HEK293 (cell line): ENCODE measurements at regions not wholly inside any gene's neighbourhood (a gene's known extent, or its start where the extent isn't known, plus 50 kb on each side); places are given as distances from the start of the nearest gene placed in this dataset.

ENCODE experiments used
- GLIS2 ChIP-seq: fragments of 450-650 bp; formaldehyde crosslinking; IDR thresholded peaks from 2 replicates; pipeline ENCODE4 v1.5.1; 2016; ENCODE audit warnings: missing biosample characterization, missing genetic modification characterization
- KLF1 ChIP-seq: fragments of 450-650 bp; formaldehyde crosslinking; IDR thresholded peaks from 2 replicates; pipeline ENCODE4 v1.5.1; 2016; ENCODE audit warnings: missing biosample characterization, missing genetic modification characterization
- OVOL3 ChIP-seq: fragments of 450-650 bp; formaldehyde crosslinking; IDR thresholded peaks from 2 replicates; pipeline ENCODE4 v1.5.1; 2016; ENCODE audit warnings: missing biosample characterization, missing genetic modification characterization
- RBAK ChIP-seq: fragments of 450-650 bp; formaldehyde crosslinking; IDR thresholded peaks from 2 replicates; pipeline ENCODE4 v1.5.1; 2016; ENCODE audit warnings: missing biosample characterization, missing genetic modification characterization
- REST ChIP-seq: fragments of 450-650 bp; formaldehyde crosslinking; IDR thresholded peaks from 2 replicates; pipeline ENCODE4 v1.5.1; 2016; ENCODE audit warnings: missing biosample characterization, missing genetic modification characterization
- SP3 ChIP-seq: fragments of 450-650 bp; formaldehyde crosslinking; IDR thresholded peaks from 2 replicates; pipeline ENCODE4 v1.5.1; 2016; ENCODE audit warnings: missing biosample characterization, missing genetic modification characterization
- ZBTB8A ChIP-seq: fragments of 450-650 bp; formaldehyde crosslinking; IDR thresholded peaks from 2 replicates; pipeline ENCODE4 v1.5.1; 2016; ENCODE audit warnings: missing biosample characterization, missing genetic modification characterization
- ZFP41 ChIP-seq: fragments of 450-650 bp; formaldehyde crosslinking; IDR thresholded peaks from 2 replicates; pipeline ENCODE4 v1.5.1; 2016; ENCODE audit warnings: missing biosample characterization, missing genetic modification characterization, borderline replicate concordance
- ZNF133 ChIP-seq: fragments of 450-650 bp; formaldehyde crosslinking; IDR thresholded peaks from 2 replicates; pipeline ENCODE4 v1.5.1; 2016; ENCODE audit warnings: missing biosample characterization, missing genetic modification characterization
- ZNF146 ChIP-seq: fragments of 450-650 bp; formaldehyde crosslinking; IDR thresholded peaks from 2 replicates; pipeline ENCODE4 v1.5.1; 2016; ENCODE audit warnings: missing biosample characterization, missing genetic modification characterization
- ZNF155 ChIP-seq: fragments of 450-650 bp; formaldehyde crosslinking; IDR thresholded peaks from 2 replicates; pipeline ENCODE4 v1.5.1; 2016; ENCODE audit warnings: missing biosample characterization, missing genetic modification characterization
- ZNF16 ChIP-seq: fragments of 450-650 bp; formaldehyde crosslinking; IDR thresholded peaks from 2 replicates; pipeline ENCODE4 v1.5.1; 2016; ENCODE audit warnings: low read depth, missing biosample characterization, missing genetic modification characterization
- ZNF174 ChIP-seq: fragments of 450-650 bp; formaldehyde crosslinking; IDR thresholded peaks from 2 replicates; pipeline ENCODE4 v1.5.0; 2017; ENCODE audit warnings: missing biosample characterization, mild to moderate bottlenecking, missing genetic modification characterization
- ZNF2 ChIP-seq: fragments of 450-650 bp; formaldehyde crosslinking; IDR thresholded peaks from 2 replicates; pipeline ENCODE4 v1.5.1; 2016; ENCODE audit warnings: missing biosample characterization, missing genetic modification characterization
- ZNF202 ChIP-seq: fragments of 450-650 bp; formaldehyde crosslinking; IDR thresholded peaks from 2 replicates; pipeline ENCODE4 v1.5.1; 2016; ENCODE audit warnings: missing biosample characterization, missing genetic modification characterization, borderline replicate concordance
- ZNF350 ChIP-seq: fragments of 450-650 bp; formaldehyde crosslinking; IDR thresholded peaks from 2 replicates; pipeline ENCODE4 v1.5.0; 2017; ENCODE audit warnings: missing biosample characterization, mild to moderate bottlenecking, missing genetic modification characterization
- ZNF354C ChIP-seq: fragments of 450-650 bp; formaldehyde crosslinking; IDR thresholded peaks from 2 replicates; pipeline ENCODE4 v1.5.1; 2016; ENCODE audit warnings: missing biosample characterization, missing genetic modification characterization, low read depth, borderline replicate concordance
- ZNF37A ChIP-seq: fragments of 450-650 bp; IDR thresholded peaks from 2 replicates; pipeline ENCODE4 v1.5.1; 2018; ENCODE audit warnings: missing biosample characterization, missing genetic modification characterization
- ZNF416 ChIP-seq: fragments of 450-650 bp; formaldehyde crosslinking; IDR thresholded peaks from 2 replicates; pipeline ENCODE4 v1.5.1; 2016; ENCODE audit warnings: missing biosample characterization, missing genetic modification characterization
- ZNF433 ChIP-seq: fragments of 450-650 bp; formaldehyde crosslinking; IDR thresholded peaks from 2 replicates; pipeline ENCODE4 v1.5.1; 2016; ENCODE audit warnings: missing biosample characterization, missing genetic modification characterization, low read depth
- ZNF571 ChIP-seq: fragments of 450-650 bp; formaldehyde crosslinking; IDR thresholded peaks from 2 replicates; pipeline ENCODE4 v1.5.0; 2017; ENCODE audit warnings: missing biosample characterization, missing genetic modification characterization
- ZNF585B ChIP-seq: fragments of 450-650 bp; formaldehyde crosslinking; IDR thresholded peaks from 2 replicates; pipeline ENCODE4 v1.5.1; 2016; ENCODE audit warnings: missing biosample characterization, missing genetic modification characterization
- ZNF677 ChIP-seq: fragments of 450-650 bp; IDR thresholded peaks from 2 replicates; pipeline ENCODE4 v1.5.0; 2018; ENCODE audit warnings: missing biosample characterization, mild to moderate bottlenecking, missing genetic modification characterization, moderate library complexity
- ZNF701 ChIP-seq: fragments of 450-650 bp; formaldehyde crosslinking; IDR thresholded peaks from 2 replicates; pipeline ENCODE4 v1.5.1; 2016; ENCODE audit warnings: missing biosample characterization, missing genetic modification characterization
- ZNF704 ChIP-seq: fragments of 450-650 bp; formaldehyde crosslinking; IDR thresholded peaks from 2 replicates; pipeline ENCODE4 v1.5.1; 2016; ENCODE audit warnings: missing biosample characterization, missing genetic modification characterization
- TF ChIP-seq, protein P1 (sequence below): fragments of 450-650 bp; formaldehyde crosslinking; IDR thresholded peaks from 2 replicates; pipeline ENCODE4 v1.5.1; 2016; ENCODE audit warnings: missing biosample characterization, missing genetic modification characterization
- TF ChIP-seq, protein P2 (sequence below): fragments of 450-650 bp; formaldehyde crosslinking; IDR thresholded peaks from 2 replicates; pipeline ENCODE4 v1.5.1; 2016; ENCODE audit warnings: missing biosample characterization, missing genetic modification characterization
- TF ChIP-seq, protein P3 (sequence below): fragments of 450-650 bp; formaldehyde crosslinking; IDR thresholded peaks from 2 replicates; pipeline ENCODE4 v1.5.0; 2017; ENCODE audit warnings: missing biosample characterization, missing genetic modification characterization, borderline replicate concordance
- TF ChIP-seq, protein P4 (sequence below): fragments of 450-650 bp; formaldehyde crosslinking; IDR thresholded peaks from 2 replicates; pipeline ENCODE4 v1.5.1; 2016; ENCODE audit warnings: missing biosample characterization, missing genetic modification characterization

- TF ChIP-seq SP3 (tag by site-specific recombination) (0 out of 2 replicates have a peak, but pooled peaks have one; percentile 44), ZNF433 (tag by site-specific recombination) (no peak), ZNF16 (no peak; the same call in 1 of the 2 replicates), KLF1 (no peak), ZNF133 (tag by site-specific recombination) (no peak), ZNF571 (tag by site-specific recombination) (no peak), ZNF2 (tag by site-specific recombination) (peak; percentile 90), GLIS2 (tag by site-specific recombination) (no peak), OVOL3 (tag by site-specific recombination) (no peak), ZNF350 (tag by site-specific recombination) (no peak; the same call in 1 of the 2 replicates), ZNF146 (no peak), ZNF585B (tag by site-specific recombination) (0 out of 2 replicates have a peak, but pooled peaks have one; percentile 13), REST (tag by site-specific recombination) (no peak), ZFP41 (tag by site-specific recombination) (no peak), ZNF677 (tag by site-specific recombination) (no peak), ZNF704 (tag by site-specific recombination) (no peak), ZNF701 (tag by site-specific recombination) (no peak), ZNF354C (tag by site-specific recombination) (no peak), ZNF37A (no peak), ZNF155 (peak; percentile 73; the same call in 1 of the 2 replicates), ZNF202 (no peak), ZNF174 (tag by site-specific recombination) (no peak), RBAK (tag by site-specific recombination) (no peak), ZBTB8A (tag by site-specific recombination) (no peak), ZNF416 (no peak)
- TF ChIP-seq, protein P1, sequence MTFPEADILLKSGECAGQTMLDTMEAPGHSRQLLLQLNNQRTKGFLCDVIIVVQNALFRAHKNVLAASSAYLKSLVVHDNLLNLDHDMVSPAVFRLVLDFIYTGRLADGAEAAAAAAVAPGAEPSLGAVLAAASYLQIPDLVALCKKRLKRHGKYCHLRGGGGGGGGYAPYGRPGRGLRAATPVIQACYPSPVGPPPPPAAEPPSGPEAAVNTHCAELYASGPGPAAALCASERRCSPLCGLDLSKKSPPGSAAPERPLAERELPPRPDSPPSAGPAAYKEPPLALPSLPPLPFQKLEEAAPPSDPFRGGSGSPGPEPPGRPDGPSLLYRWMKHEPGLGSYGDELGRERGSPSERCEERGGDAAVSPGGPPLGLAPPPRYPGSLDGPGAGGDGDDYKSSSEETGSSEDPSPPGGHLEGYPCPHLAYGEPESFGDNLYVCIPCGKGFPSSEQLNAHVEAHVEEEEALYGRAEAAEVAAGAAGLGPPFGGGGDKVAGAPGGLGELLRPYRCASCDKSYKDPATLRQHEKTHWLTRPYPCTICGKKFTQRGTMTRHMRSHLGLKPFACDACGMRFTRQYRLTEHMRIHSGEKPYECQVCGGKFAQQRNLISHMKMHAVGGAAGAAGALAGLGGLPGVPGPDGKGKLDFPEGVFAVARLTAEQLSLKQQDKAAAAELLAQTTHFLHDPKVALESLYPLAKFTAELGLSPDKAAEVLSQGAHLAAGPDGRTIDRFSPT (tag by site-specific recombination): no peak
- TF ChIP-seq, protein P2, sequence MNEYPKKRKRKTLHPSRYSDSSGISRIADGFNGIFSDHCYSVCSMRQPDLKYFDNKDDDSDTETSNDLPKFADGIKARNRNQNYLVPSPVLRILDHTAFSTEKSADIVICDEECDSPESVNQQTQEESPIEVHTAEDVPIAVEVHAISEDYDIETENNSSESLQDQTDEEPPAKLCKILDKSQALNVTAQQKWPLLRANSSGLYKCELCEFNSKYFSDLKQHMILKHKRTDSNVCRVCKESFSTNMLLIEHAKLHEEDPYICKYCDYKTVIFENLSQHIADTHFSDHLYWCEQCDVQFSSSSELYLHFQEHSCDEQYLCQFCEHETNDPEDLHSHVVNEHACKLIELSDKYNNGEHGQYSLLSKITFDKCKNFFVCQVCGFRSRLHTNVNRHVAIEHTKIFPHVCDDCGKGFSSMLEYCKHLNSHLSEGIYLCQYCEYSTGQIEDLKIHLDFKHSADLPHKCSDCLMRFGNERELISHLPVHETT (tag by site-specific recombination): peak; percentile 91
- TF ChIP-seq, protein P3, sequence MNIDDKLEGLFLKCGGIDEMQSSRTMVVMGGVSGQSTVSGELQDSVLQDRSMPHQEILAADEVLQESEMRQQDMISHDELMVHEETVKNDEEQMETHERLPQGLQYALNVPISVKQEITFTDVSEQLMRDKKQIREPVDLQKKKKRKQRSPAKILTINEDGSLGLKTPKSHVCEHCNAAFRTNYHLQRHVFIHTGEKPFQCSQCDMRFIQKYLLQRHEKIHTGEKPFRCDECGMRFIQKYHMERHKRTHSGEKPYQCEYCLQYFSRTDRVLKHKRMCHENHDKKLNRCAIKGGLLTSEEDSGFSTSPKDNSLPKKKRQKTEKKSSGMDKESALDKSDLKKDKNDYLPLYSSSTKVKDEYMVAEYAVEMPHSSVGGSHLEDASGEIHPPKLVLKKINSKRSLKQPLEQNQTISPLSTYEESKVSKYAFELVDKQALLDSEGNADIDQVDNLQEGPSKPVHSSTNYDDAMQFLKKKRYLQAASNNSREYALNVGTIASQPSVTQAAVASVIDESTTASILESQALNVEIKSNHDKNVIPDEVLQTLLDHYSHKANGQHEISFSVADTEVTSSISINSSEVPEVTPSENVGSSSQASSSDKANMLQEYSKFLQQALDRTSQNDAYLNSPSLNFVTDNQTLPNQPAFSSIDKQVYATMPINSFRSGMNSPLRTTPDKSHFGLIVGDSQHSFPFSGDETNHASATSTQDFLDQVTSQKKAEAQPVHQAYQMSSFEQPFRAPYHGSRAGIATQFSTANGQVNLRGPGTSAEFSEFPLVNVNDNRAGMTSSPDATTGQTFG: 0 out of 2 replicates have a peak, but pooled peaks have one; percentile 69
- TF ChIP-seq, protein P4, sequence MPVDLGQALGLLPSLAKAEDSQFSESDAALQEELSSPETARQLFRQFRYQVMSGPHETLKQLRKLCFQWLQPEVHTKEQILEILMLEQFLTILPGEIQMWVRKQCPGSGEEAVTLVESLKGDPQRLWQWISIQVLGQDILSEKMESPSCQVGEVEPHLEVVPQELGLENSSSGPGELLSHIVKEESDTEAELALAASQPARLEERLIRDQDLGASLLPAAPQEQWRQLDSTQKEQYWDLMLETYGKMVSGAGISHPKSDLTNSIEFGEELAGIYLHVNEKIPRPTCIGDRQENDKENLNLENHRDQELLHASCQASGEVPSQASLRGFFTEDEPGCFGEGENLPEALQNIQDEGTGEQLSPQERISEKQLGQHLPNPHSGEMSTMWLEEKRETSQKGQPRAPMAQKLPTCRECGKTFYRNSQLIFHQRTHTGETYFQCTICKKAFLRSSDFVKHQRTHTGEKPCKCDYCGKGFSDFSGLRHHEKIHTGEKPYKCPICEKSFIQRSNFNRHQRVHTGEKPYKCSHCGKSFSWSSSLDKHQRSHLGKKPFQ (tag by site-specific recombination): no peak
These were observed 143.2 kb downstream of the PTPRU start (continued) for GRCh38 chr1:29379443-29380073.
